ENCODE measurements at regions not wholly inside any gene's neighbourhood (a gene's known extent, or its start where the extent isn't known, plus 50 kb on each side); places are given as distances from the start of the nearest gene placed in this dataset.

- DNase-seq = no peak
These were observed 201.9 kb upstream of the PPARGC1A start for GRCh38 chr4:24091639-24092233.

- DNase-seq = no peak
These were observed 200.1 kb upstream of the PPARGC1A start for GRCh38 chr4:24089851-24090534.

GRCh38 chr4:24080871-24081270 is 191.0 kb upstream of the PPARGC1A start:
- no peak for DNase-seq

- no peak for DNase-seq
These were observed 188.6 kb upstream of the PPARGC1A start for GRCh38 chr4:24078347-24078962.

- no peak for DNase-seq
These were observed 187.0 kb upstream of the PPARGC1A start for GRCh38 chr4:24076811-24077210.

GRCh38 chr4:24073948-24074347 is 184.1 kb upstream of the PPARGC1A start:
- no peak for DNase-seq

- no peak for DNase-seq
These were observed 181.9 kb upstream of the PPARGC1A start for GRCh38 chr4:24071612-24072372.

- DNase-seq = no peak
These were observed 180.3 kb upstream of the PPARGC1A start for GRCh38 chr4:24070117-24070516.

- no peak for DNase-seq
These were observed 177.7 kb upstream of the PPARGC1A start for GRCh38 chr4:24067367-24068193.

GRCh38 chr4:24065974-24066373 is 176.1 kb upstream of the PPARGC1A start:
- DNase-seq = no peak

GRCh38 chr4:24063731-24064130 is 173.9 kb upstream of the PPARGC1A start:
- no peak for DNase-seq

- no peak for DNase-seq
These were observed 171.1 kb upstream of the PPARGC1A start for GRCh38 chr4:24060932-24061331.

- DNase-seq = no peak
These were observed 170.0 kb upstream of the PPARGC1A start for GRCh38 chr4:24059839-24060238.

GRCh38 chr4:24057915-24058559 is 168.2 kb upstream of the PPARGC1A start:
- no peak for DNase-seq

- no peak for DNase-seq
These were observed 166.4 kb upstream of the PPARGC1A start for GRCh38 chr4:24056289-24056688.

GRCh38 chr4:24055623-24056022 is 165.8 kb upstream of the PPARGC1A start:
- DNase-seq = no peak

GRCh38 chr4:24054910-24055309 is 165.1 kb upstream of the PPARGC1A start:
- no peak for DNase-seq

GRCh38 chr4:24053934-24054333 is 164.1 kb upstream of the PPARGC1A start:
- no peak for DNase-seq

- no peak for DNase-seq
These were observed 155.1 kb upstream of the PPARGC1A start for GRCh38 chr4:24044610-24045589.

GRCh38 chr4:24042094-24042493 is 152.2 kb upstream of the PPARGC1A start:
- DNase-seq = no peak

GRCh38 chr4:24040811-24041210 is 151.0 kb upstream of the PPARGC1A start:
- DNase-seq = no peak

Data from NCI-H526 (cell line).